RWPE2 (cell line): ENCODE measurements at regions not wholly inside any gene's neighbourhood (a gene's known extent, or its start where the extent isn't known, plus 50 kb on each side); places are given as distances from the start of the nearest gene placed in this dataset.

Experiments
- ATAC-seq: fragments of 200-7000 bp; cut with Tn5 transposase; 3 replicates; pipeline ENCODE4 v1.9.1; 2021; ENCODE audit warnings: low read depth
- DNase-seq: peaks from one replicate; pipeline ENCODE4 v3.0.0-alpha.2; 2020; ENCODE audit warnings: low spot score
- H3K27ac ChIP-seq: fragments of 450-650 bp; 2 replicates; pipeline ENCODE4 v1.5.1; 2017; ENCODE audit warnings: mild to moderate bottlenecking; ENCODE audit not compliant: poor library complexity, severe bottlenecking
- H3K27me3 ChIP-seq: fragments of 250-450 bp; sonication (Bioruptor Pico); 2 replicates; pipeline ENCODE4 v1.5.1; 2021; ENCODE audit warnings: mild to moderate bottlenecking, moderate library complexity; ENCODE audit not compliant: insufficient read depth, poor library complexity, severe bottlenecking
- H3K36me3 ChIP-seq: fragments of 250-450 bp; sonication (Bioruptor Pico); 2 replicates; pipeline ENCODE4 v1.5.1; 2020; ENCODE audit warnings: low read depth, mild to moderate bottlenecking, moderate library complexity
- H3K4me1 ChIP-seq: fragments of 250-450 bp; sonication (Bioruptor Pico); 2 replicates; pipeline ENCODE4 v1.5.1; 2021; ENCODE audit warnings: mild to moderate bottlenecking, moderate library complexity; ENCODE audit not compliant: insufficient read depth, poor library complexity, severe bottlenecking
- H3K4me3 ChIP-seq: fragments of 250-450 bp; sonication (Bioruptor Pico); 2 replicates; pipeline ENCODE4 v1.5.1; 2021; ENCODE audit warnings: mild to moderate bottlenecking, moderate library complexity; ENCODE audit not compliant: severe bottlenecking
- H3K9me3 ChIP-seq: fragments of 250-450 bp; sonication (Bioruptor Pico); 2 replicates; pipeline ENCODE4 v1.5.1; 2021; ENCODE audit warnings: mild to moderate bottlenecking, moderate library complexity; ENCODE audit not compliant: severe bottlenecking
- TF ChIP-seq, protein P1 (sequence below): fragments of 450-650 bp; IDR thresholded peaks from one replicate; pipeline ENCODE4 v1.5.1; 2017; ENCODE audit warnings: mild to moderate bottlenecking, moderate library complexity; ENCODE audit not compliant: poor library complexity, severe bottlenecking

DNA sequence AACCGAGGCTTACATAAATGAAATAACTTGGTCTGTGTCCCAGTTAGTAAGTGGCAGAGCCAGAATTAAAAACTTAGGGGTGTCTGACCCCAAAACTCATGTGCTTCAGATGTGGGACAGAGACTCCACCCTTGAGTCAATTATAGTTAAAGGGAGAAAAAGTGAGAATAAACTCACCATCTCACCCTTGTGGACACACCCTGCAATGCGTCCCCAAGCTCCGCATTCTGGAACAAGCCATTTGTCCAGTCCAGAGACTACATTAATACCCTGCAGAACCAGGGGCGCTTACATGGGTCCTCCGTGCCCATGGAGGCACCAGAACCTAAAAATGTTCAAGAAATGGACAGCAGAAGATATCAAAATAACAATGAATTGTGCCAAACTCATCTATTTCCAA is 207.0 kb upstream of the ZNF507 start:
- H3K27me3 ChIP-seq, result no peaks in the 10 kb centered on the region
- no peak for DNase-seq
- H3K27ac ChIP-seq, result no peak overlapping the region
- H3K4me1 ChIP-seq, result no peaks in the 10 kb centered on the region
- no peak overlapping the region for H3K4me3 ChIP-seq
- H3K36me3 ChIP-seq, result no peaks in the 10 kb centered on the region
- ATAC-seq, result no peak
- TF ChIP-seq, protein P1, sequence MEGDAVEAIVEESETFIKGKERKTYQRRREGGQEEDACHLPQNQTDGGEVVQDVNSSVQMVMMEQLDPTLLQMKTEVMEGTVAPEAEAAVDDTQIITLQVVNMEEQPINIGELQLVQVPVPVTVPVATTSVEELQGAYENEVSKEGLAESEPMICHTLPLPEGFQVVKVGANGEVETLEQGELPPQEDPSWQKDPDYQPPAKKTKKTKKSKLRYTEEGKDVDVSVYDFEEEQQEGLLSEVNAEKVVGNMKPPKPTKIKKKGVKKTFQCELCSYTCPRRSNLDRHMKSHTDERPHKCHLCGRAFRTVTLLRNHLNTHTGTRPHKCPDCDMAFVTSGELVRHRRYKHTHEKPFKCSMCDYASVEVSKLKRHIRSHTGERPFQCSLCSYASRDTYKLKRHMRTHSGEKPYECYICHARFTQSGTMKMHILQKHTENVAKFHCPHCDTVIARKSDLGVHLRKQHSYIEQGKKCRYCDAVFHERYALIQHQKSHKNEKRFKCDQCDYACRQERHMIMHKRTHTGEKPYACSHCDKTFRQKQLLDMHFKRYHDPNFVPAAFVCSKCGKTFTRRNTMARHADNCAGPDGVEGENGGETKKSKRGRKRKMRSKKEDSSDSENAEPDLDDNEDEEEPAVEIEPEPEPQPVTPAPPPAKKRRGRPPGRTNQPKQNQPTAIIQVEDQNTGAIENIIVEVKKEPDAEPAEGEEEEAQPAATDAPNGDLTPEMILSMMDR, result no peak
- H3K9me3 ChIP-seq, result no peaks in the 10 kb centered on the region

DNA sequence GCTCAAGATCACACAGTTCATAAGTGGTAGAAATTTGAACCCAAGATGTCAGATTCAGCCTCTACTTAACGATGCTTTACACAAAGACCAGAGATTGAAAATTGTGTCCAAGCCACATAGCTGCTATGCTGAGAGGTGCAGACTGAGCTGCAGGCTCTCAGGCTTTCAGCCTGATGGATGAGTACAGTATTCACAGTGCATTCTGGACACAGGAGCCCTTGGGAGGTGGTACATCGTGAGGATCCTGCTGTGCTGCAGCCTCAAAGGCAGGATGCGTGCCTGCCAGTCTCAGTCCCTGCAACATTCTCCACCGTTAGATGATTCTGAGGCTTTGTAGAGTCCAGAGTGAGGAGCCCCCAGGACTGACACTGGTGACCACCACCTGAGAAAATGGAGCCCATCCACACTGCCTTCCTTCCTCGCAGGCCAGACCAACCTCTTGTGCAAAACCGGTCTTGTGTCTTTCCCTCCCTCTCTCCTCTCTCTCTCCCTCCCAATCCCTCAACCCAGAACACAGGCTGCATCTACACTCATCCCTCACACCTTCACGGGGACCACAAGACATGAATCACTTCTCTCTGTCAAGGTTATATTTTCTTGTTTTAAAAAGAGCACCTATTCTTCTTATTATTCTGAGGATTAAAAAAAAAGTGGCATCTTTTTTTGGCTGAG is 203.4 kb upstream of the ZNF507 start:
- H3K27ac ChIP-seq, result no peak overlapping the region
- no peak for DNase-seq
- ATAC-seq, result no peak
- TF ChIP-seq, protein P1, result no peak
- no peaks in the 10 kb centered on the region for H3K9me3 ChIP-seq
- H3K27me3 ChIP-seq, result no peaks in the 10 kb centered on the region
- H3K4me3 ChIP-seq, result no peak overlapping the region
- H3K36me3 ChIP-seq, result no peaks in the 10 kb centered on the region
- H3K4me1 ChIP-seq, result no peaks in the 10 kb centered on the region

DNA sequence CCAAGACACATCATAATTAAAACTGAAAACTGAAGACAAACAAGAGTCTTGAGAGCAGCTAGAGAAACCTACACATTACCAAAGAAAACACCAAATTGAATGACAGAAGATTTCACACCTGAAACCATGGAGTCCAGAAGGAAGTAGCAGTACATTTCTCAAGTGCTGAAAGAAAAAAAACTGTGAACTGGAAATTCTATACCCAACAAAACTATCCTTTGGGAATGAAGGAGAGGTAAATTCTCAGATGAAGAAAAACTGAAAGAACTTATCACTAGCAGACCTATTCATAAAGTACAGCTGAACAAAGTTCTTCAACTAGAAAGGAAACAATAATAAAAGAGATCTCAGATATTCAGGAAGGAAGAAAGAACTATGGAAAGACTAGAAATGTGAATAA is 198.7 kb upstream of the ZNF507 start:
- no peaks in the 10 kb centered on the region for H3K27me3 ChIP-seq
- H3K27ac ChIP-seq, result no peak overlapping the region
- H3K4me1 ChIP-seq, result no peaks in the 10 kb centered on the region
- no peak for DNase-seq
- no peaks in the 10 kb centered on the region for H3K36me3 ChIP-seq
- no peak overlapping the region for H3K4me3 ChIP-seq
- TF ChIP-seq, protein P1, result no peak
- no peak for ATAC-seq
- peaks cover 5% of the 10 kb centered on the region for H3K9me3 ChIP-seq

DNA sequence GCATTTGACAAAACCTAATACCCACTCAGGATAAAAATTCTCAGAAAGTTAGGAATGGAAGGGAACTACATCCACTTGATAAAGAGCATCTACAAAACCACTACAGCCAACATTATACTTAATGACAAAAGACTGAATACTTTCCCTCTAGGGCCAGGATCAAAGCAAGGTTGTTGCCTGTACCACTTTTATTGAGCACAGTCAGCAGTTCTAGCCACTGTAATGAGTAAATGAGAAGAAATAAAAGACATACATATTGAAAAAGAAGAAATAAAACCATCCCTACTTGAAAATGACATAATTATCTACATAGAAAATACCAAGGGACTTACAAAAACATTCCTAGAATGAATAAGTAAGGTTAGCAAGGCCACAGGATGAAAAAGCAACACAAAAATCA is 194.8 kb upstream of the ZNF507 start:
- no peak overlapping the region for H3K4me3 ChIP-seq
- peaks cover 5% of the 10 kb centered on the region for H3K9me3 ChIP-seq
- H3K27ac ChIP-seq, result no peak overlapping the region
- H3K27me3 ChIP-seq, result no peaks in the 10 kb centered on the region
- no peak for ATAC-seq
- TF ChIP-seq, protein P1, result no peak
- DNase-seq, result no peak
- no peaks in the 10 kb centered on the region for H3K4me1 ChIP-seq
- no peaks in the 10 kb centered on the region for H3K36me3 ChIP-seq

DNA sequence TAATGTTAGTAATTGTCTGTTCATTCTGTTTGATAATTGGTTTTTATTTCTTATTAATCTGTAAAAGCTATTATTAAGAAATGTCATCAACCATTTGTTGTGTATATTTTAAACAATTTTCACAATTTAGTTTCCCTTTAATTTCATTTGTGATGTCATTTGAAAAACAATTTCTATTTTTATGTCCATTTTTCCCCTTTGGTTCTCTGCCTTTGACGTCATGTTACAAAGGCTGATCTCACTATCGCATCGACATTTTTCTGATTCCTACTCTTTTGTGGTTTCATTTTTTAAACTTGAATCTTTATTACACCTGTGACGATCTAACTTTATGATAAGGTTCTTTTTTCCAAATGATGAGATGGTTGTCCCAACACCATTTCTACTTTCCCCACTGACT is 191.0 kb upstream of the ZNF507 start:
- Histone ChIP-seq H3K27me3 (peaks cover 4% of the 10 kb centered on the region), H3K9me3 (peaks cover under 1% of the 10 kb centered on the region), H3K4me1 (no peaks in the 10 kb centered on the region), H3K36me3 (no peaks in the 10 kb centered on the region), H3K27ac (no peak overlapping the region), H3K4me3 (no peak overlapping the region)
- ATAC-seq (no peak), DNase-seq (no peak)
- TF ChIP-seq, protein P1, result no peak
